ENCODE measurements at regions not wholly inside any gene's neighbourhood (a gene's known extent, or its start where the extent isn't known, plus 50 kb on each side); places are given as distances from the start of the nearest gene placed in this dataset.

DNA sequence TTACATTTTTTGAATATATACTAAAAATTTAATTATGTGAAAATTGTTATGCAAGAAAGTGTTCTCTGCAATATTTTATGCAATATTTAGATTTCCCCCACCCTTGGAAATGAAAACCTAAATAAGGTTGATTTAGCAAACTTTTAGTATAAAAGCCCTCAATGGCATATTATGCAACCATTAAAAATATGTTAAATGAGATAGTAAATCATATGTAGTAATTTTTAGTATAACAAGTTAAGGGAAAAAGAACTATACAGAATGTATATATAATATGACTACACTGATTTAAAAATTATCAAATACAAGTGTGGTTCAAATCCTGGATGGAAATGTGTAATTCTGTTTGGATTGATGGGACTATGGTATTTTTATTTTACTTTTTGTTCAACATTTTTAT, 116.9 kb upstream of the MEF2C start:
- no peak for DNase-seq

DNA sequence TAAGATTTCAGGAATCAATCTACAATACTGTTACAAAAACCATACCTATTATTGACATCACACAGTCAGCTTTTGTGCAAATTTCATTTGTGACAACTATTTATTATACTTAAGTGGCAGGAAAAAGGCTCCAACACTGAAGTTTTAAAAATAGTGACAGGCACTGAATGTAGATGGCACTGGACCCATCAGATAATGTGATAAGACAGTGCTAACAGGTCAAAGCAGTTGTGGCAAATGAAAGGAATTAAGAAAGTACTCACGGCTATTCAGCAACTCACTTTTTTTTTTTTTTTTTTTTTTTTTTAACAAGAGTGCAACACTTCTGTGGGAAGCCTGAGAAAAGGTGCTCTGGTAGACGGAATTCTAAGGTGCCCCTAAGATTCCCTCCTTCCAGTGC, 115.0 kb upstream of the MEF2C start:
- no peak for DNase-seq

DNA sequence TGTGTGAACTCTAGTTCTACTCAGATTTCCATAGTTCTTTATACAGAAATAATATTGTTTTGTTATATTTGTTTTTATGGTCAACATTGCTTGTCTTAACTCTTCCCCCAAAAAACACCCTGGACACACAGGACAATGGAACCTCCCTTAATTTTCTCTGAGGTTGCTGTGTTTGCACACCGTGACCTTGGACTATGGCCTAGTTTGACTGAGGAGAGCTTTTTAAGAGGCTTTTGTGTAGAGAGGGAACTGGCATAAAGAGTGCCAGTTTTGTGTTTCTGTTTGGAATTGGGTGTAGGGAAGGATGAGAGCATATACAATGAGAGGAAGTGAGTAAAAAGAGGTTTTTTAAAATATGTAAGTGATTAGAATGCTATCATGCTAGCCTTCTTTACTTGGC, 101.1 kb upstream of the MEF2C start:
- no peak for DNase-seq

DNA sequence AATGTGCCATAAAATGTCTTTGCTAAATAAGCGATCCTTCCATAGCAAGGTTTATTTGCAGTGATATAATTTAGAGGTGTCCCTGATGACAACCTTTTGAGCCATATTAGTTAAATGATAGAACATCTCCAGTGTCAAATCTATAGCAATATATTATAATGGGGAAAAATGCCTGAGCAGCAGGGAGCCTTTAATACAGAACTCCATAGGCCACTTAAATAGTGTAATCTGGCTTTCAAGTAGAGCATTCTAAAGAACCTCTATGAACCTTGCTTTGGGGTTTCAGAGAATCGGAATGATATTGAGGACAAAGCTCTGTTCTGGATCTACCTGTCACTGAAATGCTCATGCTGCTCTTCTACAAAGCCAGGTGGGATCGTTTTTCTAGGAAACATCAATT, 96.7 kb upstream of the MEF2C start:
- no peak for DNase-seq

DNA sequence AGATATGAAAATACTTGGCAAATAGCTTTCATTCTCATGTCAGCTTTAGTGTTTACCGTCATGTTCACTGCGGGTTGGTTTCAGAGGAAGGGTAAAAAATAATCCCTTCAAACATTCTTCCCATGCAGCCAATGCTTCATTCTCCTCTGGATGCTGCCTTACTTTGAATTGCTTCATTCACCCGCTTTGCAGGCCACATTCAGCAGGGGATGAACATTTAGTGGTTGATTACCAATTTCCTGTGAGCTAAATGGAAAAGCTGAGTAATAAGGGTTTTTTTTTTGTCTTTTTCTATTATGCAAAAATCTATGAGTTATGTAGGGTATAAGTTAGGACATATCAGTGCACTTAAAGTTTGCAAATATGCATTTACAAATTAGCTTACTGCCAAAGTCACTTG, 96.3 kb upstream of the MEF2C start:
- no peak for DNase-seq

- no peak for DNase-seq
Observed at GRCh38 chr5:88976914-88977313, 93.9 kb upstream of the MEF2C start.

- no peak for DNase-seq
Observed at GRCh38 chr5:88967633-88968585, 84.9 kb upstream of the MEF2C start.

- no peak for DNase-seq
Observed at GRCh38 chr5:88964831-88965230, 81.8 kb upstream of the MEF2C start.

- DNase-seq, result no peak
Observed at GRCh38 chr5:88957013-88957412, 74.0 kb upstream of the MEF2C start.

- no peak for DNase-seq
Observed at GRCh38 chr5:88956416-88956815, 73.4 kb upstream of the MEF2C start.

DNA sequence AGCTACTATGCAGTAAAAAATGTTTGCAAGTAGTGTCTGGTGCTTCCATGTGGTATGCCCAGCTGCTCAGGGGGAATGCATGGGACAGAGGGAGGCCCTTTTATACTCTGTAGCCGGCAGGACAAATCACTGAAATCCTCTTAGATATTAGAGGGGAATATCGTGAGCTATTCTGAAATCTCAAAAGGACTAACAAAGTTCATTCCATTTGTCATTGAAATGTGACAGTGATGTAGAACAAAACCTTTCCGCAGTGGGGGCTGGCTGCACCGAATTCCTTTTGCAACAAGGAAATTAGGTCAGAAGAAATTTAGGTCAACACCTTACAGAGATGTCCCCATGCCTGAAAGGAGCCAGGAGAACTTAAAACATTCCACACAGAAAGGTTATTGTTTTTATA, 72.4 kb upstream of the MEF2C start:
- no peak for DNase-seq

DNA sequence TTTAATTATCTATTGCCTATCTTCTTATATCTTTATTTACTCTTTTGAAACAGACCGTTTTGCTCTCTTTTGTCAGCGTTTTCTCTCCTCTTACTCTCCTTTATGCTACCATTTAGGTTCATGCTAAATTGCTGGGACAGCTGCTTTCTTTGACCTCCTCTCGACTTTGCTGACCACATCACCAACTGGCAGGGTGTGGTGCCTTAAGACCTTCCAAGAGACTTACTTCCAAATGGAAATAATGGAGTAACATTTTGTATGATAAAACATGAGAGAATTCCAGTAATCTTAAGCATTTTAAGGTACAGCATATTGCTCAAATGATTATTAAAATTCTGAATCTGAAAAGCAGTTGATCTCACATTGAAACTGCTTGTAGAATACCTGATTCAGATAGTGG, 71.5 kb upstream of the MEF2C start:
- DNase-seq, result no peak

- DNase-seq, result peak; percentile 60
Observed at GRCh38 chr5:88952996-88953643, 70.1 kb upstream of the MEF2C start.

- DNase-seq, result peak; percentile 85
Observed at GRCh38 chr5:88952344-88952743, 69.4 kb upstream of the MEF2C start.

- no peak for DNase-seq
Observed at GRCh38 chr5:88951457-88951856, 68.5 kb upstream of the MEF2C start.

DNA sequence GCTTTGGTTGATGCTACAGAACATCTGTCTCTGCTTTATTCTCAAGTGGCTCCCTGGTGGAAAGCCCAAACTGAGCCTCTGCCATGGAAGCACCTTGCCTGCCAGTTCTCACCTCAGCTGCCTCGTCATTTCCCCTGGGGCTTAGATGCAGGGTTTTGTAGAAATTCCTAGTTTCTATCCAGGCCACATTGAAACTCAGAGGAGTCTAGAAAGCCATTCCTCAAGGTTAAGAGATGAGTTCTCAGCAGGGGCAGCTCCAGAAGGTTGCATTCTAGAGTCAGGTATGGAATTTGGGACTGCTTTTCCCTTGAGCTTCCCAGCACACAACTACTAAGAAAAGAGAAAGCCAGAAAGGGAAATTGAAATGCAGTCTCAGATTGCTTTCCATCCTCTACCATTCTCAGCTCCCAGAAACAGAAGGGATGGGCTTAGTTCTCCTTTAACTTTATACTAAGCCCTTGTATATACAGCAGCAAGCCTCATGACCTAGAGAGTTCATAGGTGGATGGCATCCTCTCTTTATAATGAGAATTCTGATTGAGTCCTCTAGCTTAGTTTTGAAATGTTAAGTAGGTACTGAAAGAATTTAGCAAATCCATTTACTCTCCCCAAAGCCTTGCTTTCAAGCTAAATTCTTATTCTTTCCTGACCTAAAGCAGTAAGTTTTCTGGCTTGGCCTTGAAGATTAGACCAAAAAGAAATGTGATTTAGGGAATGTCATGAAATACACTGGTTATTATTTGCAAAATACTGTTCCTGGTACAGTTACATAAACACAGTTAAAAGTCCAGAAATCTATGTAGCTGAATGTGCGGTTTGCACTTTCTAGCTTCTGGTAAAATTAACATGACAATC, 66.0 kb upstream of the MEF2C start:
- DNase-seq, result peak; percentile 80

GRCh38 chr5:88944751-88945531, 62.0 kb upstream of the MEF2C start:
- DNase-seq, result no peak

DNA sequence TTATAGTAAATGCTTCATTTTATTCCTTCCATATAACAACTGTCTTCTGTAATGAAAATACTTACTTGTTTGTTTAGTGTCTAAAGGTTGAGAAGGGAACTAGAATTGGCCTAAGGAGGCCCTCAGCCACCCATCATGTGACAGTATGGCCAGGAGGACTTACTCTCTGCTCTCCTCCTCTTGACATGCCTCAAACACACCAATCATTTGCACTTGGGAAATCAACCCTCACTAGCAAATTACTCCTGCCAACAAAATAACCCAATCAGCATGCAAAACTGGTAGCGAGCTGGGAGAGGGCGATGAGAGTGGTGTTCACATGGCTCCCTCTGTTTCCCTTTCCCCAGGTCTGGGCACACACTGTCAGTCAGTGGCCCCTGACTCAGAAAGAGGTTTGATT, 58.6 kb upstream of the MEF2C start:
- no peak for DNase-seq

DNA sequence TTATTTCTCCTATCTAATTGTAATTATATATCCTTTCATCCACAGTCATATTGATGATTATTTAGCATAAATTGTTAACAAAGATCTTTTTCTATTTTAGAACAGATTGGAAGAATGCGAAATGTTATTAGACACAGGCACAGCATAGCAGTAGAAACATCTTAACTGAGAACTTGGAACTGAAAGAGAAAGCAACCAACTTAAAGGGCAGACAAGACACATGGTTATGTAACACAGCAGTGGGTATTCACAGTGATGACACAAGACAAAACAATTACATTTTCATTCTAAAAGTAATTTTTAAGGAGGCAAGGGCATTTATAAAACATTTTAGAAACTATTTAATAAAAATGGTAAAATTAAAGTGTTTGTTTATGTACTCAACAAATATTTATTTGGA, 57.7 kb upstream of the MEF2C start:
- DNase-seq, result no peak

DNA sequence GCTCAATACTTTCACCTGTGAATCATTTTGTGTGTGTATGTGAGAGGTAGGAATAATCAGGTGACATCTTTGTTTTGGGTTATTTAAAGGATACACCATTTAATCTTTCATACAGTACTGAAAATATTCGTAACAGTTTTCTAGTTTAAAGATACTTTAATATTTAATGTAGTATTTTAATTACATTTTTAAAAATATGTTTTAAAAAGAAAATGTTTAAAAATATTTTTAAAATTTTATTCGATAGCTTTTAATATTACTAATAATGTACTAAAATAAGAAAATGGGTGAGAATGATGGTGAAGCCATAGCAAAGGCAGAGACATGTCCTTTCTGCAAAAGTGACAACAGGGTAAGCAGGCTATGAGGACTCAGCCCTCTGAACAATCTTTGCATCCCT, 56.3 kb upstream of the MEF2C start:
- no peak for DNase-seq

GRCh38 chr5:88938488-88938887, 55.5 kb upstream of the MEF2C start:
- DNase-seq, result no peak

GRCh38 chr5:88937406-88937805, 54.4 kb upstream of the MEF2C start:
- DNase-seq, result no peak

GRCh38 chr5:88934439-88934838, 51.5 kb upstream of the MEF2C start:
- DNase-seq, result no peak
